ENCODE measurements at regions not wholly inside any gene's neighbourhood (a gene's known extent, or its start where the extent isn't known, plus 50 kb on each side); places are given as distances from the start of the nearest gene placed in this dataset.

DNA sequence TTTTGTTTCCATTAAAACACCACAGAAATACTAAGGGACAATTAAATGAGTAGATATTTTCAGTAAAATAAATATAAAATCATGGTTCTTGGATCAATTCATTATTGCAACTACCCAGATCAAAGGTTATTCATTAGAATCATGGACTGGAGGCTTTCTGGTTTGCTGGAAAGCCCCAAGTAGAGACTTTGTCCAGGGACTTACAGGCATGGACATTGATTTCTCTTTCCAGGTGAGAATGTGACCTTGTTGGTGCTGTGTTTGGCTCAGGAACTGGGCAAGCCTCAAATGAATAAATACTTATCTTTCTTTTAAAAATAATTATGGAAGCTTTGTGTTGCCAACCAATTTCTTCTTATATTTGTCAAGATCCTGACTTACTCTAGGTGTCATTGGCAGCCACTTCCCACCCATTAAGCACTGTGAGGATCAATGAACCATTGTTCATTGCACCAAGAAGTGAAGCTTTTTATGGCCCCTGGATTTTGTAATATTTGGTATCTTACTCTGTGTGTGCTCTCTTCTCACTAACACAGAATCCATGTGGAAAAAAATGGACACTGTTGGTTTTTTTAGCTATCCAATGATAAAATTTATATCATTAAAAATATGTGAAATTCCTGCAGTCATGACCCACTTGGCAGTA is 205.8 kb upstream of the NRXN1 start:
- Mint-ChIP-seq H3K4me3 (no peak overlapping the region), H3K27ac (no peak overlapping the region), H3K36me3 (no peaks in the 10 kb centered on the region), H3K27me3 (no peaks in the 10 kb centered on the region), H3K4me1 (no peaks in the 10 kb centered on the region), H3K9me3 (peaks cover 11 to 14% (median 14%) of the 10 kb centered on the region in 3 donors)
- no peaks in the 10 kb centered on the region for H3K4me1 ChIP-seq (ENCODE audit: control insufficient read depth in 1 of 2, extremely low read depth in 1 of 2, insufficient read depth in 2 of 2, low read length in 2 of 2)
- no peaks in the 10 kb centered on the region for H3K27me3 ChIP-seq (replicated peaks in 1 of 2; ENCODE audit: control insufficient read depth in 2 of 2, extremely low read depth in 1 of 2, insufficient read depth in 2 of 2, low read length in 1 of 2)
- H3K9me3 ChIP-seq, result no peaks in the 10 kb centered on the region
- DNase-seq (no peak), ATAC-seq (replicated peaks in 1 of 4) (no peak)
- no peak overlapping the region for H3K27ac ChIP-seq (ENCODE audit: low read length)
- no peak overlapping the region for H3K4me3 ChIP-seq (ENCODE audit: control insufficient read depth in 1 of 2, extremely low read depth in 1 of 2, low read length in 1 of 2)
- ChIA-PET POLR2A (no interaction called here), CTCF (no interaction called here)
- no peaks in the 10 kb centered on the region for H3K36me3 ChIP-seq (ENCODE audit: control insufficient read depth in 2 of 2, extremely low read depth in 1 of 2, insufficient read depth in 1 of 2, low read length in 1 of 2)

DNA sequence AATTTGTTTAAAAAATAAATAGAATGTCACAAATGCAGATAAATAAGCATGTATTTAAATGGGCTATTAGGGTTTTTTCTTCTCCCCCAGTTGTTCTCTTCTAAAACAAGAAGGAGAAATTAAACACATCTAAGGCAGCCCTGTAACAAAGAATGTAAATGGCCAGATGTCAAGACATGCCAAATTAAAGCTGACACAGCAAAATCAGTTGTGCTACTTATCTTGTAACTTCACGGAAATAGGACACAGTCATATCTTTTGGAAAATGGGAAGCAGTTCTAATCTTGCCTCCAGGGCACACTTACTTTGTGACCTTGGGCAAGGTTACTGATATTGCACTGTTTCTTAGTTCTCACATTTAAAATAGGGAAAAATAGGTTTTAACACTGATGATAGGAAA is 200.1 kb upstream of the NRXN1 start:
- H3K4me3 ChIP-seq (ENCODE audit: control insufficient read depth in 1 of 2, extremely low read depth in 1 of 2, low read length in 1 of 2), result no peak overlapping the region
- H3K27ac ChIP-seq (ENCODE audit: low read length), result no peak overlapping the region
- no peaks in the 10 kb centered on the region for H3K36me3 ChIP-seq (ENCODE audit: control insufficient read depth in 2 of 2, extremely low read depth in 1 of 2, insufficient read depth in 1 of 2, low read length in 1 of 2)
- H3K4me3 Mint-ChIP-seq, result no peak overlapping the region
- H3K27ac Mint-ChIP-seq, result no peak overlapping the region
- H3K9me3 ChIP-seq, result no peaks in the 10 kb centered on the region
- no peaks in the 10 kb centered on the region for H3K4me1 Mint-ChIP-seq
- no peaks in the 10 kb centered on the region for H3K4me1 ChIP-seq (ENCODE audit: control insufficient read depth in 1 of 2, extremely low read depth in 1 of 2, insufficient read depth in 2 of 2, low read length in 2 of 2)
- CTCF ChIA-PET, result no interaction called here
- no peaks in the 10 kb centered on the region for H3K27me3 Mint-ChIP-seq
- POLR2A ChIA-PET, result no interaction called here
- DNase-seq (no peak), ATAC-seq (replicated peaks in 1 of 4) (no peak)
- H3K36me3 Mint-ChIP-seq, result no peaks in the 10 kb centered on the region
- no peaks in the 10 kb centered on the region for H3K27me3 ChIP-seq (replicated peaks in 1 of 2; ENCODE audit: control insufficient read depth in 2 of 2, extremely low read depth in 1 of 2, insufficient read depth in 2 of 2, low read length in 1 of 2)
- peaks cover 10 to 36% (median 14%) of the 10 kb centered on the region in 3 donors for H3K9me3 Mint-ChIP-seq
- 83% methylated on average over 1 of the region's 1 CpG for WGBS (ENCODE audit: insufficient coverage)

DNA sequence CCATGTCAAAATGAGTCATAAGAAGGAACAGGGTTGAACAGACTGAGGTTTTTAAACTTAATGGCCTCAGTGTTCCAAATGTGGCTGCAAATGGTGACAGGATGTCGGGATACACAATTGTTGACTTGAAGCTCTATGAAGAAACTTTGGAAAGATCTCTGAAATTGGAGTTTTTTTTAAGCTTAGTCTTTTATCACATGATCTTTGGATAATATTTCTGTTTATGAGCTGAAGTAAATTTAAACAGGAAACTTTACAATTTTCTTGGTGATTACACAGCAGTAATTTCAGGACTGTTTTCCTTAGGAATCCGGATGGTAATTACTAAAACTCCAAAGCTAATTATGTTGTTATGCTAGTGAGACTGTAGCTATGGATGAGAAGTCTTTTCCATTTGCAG is 199.1 kb upstream of the NRXN1 start:
- no peak for ATAC-seq (replicated peaks in 1 of 4)
- ChIA-PET CTCF (no interaction called here), POLR2A (interaction anchor here in 1 of 2 donors (0.6 kb wide), 1 partner anchor 12 kb away, joined by 3 read pairs; no protein-coding TSS in a partner anchor)
- Histone ChIP-seq H3K4me3 (ENCODE audit: control insufficient read depth in 1 of 2, extremely low read depth in 1 of 2, low read length in 1 of 2) (no peak overlapping the region), H3K27ac (ENCODE audit: low read length) (no peak overlapping the region), H3K27me3 (replicated peaks in 1 of 2; ENCODE audit: control insufficient read depth in 2 of 2, extremely low read depth in 1 of 2, insufficient read depth in 2 of 2, low read length in 1 of 2) (no peaks in the 10 kb centered on the region), H3K36me3 (ENCODE audit: control insufficient read depth in 2 of 2, extremely low read depth in 1 of 2, insufficient read depth in 1 of 2, low read length in 1 of 2) (no peaks in the 10 kb centered on the region), H3K4me1 (ENCODE audit: control insufficient read depth in 1 of 2, extremely low read depth in 1 of 2, insufficient read depth in 2 of 2, low read length in 2 of 2) (no peaks in the 10 kb centered on the region), H3K9me3 (no peaks in the 10 kb centered on the region)
- H3K9me3 Mint-ChIP-seq, result peaks cover 8 to 34% (median 17%) of the 10 kb centered on the region in 3 donors
- no peak overlapping the region for H3K4me3 Mint-ChIP-seq
- no peaks in the 10 kb centered on the region for H3K36me3 Mint-ChIP-seq
- H3K27ac Mint-ChIP-seq, result no peak overlapping the region
- no peaks in the 10 kb centered on the region for H3K4me1 Mint-ChIP-seq
- DNase-seq, result no peak
- 83% methylated on average over 1 of the region's 2 CpGs for WGBS (ENCODE audit: insufficient coverage)
- H3K27me3 Mint-ChIP-seq, result no peaks in the 10 kb centered on the region

DNA sequence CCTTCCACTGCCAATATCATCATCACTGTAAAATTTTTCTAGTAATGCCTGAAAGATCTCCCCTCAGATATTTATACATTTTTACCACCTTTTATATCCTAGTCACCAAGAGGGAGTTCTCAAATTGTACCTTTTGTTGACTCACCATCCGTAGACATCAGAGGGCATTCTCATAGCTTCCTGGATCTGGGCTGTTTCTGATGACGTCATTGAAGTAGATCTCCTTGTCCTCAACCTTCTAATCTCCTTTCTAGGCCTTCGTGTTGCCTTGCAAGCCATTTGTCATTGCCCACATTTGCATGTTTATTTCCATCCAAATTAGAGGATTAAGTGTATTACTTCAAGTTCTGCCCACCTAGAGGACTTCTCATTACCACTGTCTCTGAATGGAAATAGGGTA is 193.4 kb upstream of the NRXN1 start:
- ATAC-seq (replicated peaks in 1 of 4), result no peak
- no peak overlapping the region for H3K27ac Mint-ChIP-seq
- H3K4me1 Mint-ChIP-seq, result no peaks in the 10 kb centered on the region
- Histone ChIP-seq H3K36me3 (ENCODE audit: control insufficient read depth in 2 of 2, extremely low read depth in 1 of 2, insufficient read depth in 1 of 2, low read length in 1 of 2) (no peaks in the 10 kb centered on the region), H3K9me3 (no peaks in the 10 kb centered on the region), H3K27ac (ENCODE audit: low read length) (no peak overlapping the region), H3K4me1 (ENCODE audit: control insufficient read depth in 1 of 2, extremely low read depth in 1 of 2, insufficient read depth in 2 of 2, low read length in 2 of 2) (no peaks in the 10 kb centered on the region), H3K4me3 (ENCODE audit: control insufficient read depth in 1 of 2, extremely low read depth in 1 of 2, low read length in 1 of 2) (no peak overlapping the region), H3K27me3 (replicated peaks in 1 of 2; ENCODE audit: control insufficient read depth in 2 of 2, extremely low read depth in 1 of 2, insufficient read depth in 2 of 2, low read length in 1 of 2) (no peaks in the 10 kb centered on the region)
- WGBS (ENCODE audit: insufficient coverage), result no CpG with 5 or more reads among the region's 3 CpGs
- no peak for DNase-seq
- no peak overlapping the region for H3K4me3 Mint-ChIP-seq
- POLR2A ChIA-PET, result no interaction called here
- CTCF ChIA-PET, result no interaction called here
- peaks cover 16 to 21% (median 17%) of the 10 kb centered on the region in 3 donors for H3K9me3 Mint-ChIP-seq
- no peaks in the 10 kb centered on the region for H3K27me3 Mint-ChIP-seq
- H3K36me3 Mint-ChIP-seq, result no peaks in the 10 kb centered on the region

DNA sequence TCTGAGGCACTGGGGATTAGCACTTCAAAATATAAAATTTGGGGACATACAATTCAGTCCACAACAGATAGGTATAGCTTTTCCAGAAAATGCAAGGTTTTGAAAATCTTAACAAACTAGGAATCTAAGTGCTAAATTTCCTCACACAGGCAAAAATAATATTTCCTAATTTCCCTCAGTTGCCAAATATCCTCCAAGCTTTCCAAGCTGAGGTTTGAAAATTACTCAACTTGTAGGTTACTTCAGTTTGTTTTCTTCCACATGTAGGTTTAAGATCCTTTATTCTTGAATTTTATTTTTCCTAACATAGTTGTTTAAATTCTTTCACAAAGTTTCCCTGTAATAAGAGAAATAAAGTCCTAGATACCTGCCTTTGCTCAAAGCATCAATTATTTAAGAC is 192.9 kb upstream of the NRXN1 start:
- Mint-ChIP-seq H3K27ac (no peak overlapping the region), H3K4me3 (no peak overlapping the region), H3K4me1 (no peaks in the 10 kb centered on the region), H3K36me3 (no peaks in the 10 kb centered on the region), H3K27me3 (no peaks in the 10 kb centered on the region), H3K9me3 (peaks cover 16 to 23% (median 20%) of the 10 kb centered on the region in 3 donors)
- no peaks in the 10 kb centered on the region for H3K4me1 ChIP-seq (ENCODE audit: control insufficient read depth in 1 of 2, extremely low read depth in 1 of 2, insufficient read depth in 2 of 2, low read length in 2 of 2)
- DNase-seq, result no peak
- no peaks in the 10 kb centered on the region for H3K27me3 ChIP-seq (replicated peaks in 1 of 2; ENCODE audit: control insufficient read depth in 2 of 2, extremely low read depth in 1 of 2, insufficient read depth in 2 of 2, low read length in 1 of 2)
- ChIA-PET POLR2A (no interaction called here), CTCF (no interaction called here)
- ATAC-seq (replicated peaks in 1 of 4), result no peak
- no peak overlapping the region for H3K27ac ChIP-seq (ENCODE audit: low read length)
- H3K36me3 ChIP-seq (ENCODE audit: control insufficient read depth in 2 of 2, extremely low read depth in 1 of 2, insufficient read depth in 1 of 2, low read length in 1 of 2), result no peaks in the 10 kb centered on the region
- H3K4me3 ChIP-seq (ENCODE audit: control insufficient read depth in 1 of 2, extremely low read depth in 1 of 2, low read length in 1 of 2), result no peak overlapping the region
- H3K9me3 ChIP-seq, result no peaks in the 10 kb centered on the region

DNA sequence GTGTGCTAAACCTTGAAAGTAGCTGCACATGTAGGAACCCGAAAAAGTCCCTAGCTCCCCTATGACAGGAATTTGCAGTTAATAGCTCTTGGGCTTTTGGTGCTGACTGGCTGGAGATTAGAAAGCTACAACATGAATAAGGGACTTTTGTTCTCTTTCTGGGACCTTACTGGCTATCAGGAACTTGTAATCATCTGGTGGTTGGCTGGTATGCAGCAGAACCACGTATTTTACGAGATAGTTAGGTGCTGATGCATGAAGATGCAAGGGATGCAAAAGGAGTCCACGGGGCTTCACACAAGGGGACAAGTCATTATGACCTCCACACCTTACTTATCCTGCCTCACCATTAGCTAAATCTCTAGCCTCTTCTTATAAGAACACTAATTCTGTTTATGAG is 190.2 kb upstream of the NRXN1 start:
- Mint-ChIP-seq H3K9me3 (peaks cover 12 to 25% (median 22%) of the 10 kb centered on the region in 3 donors), H3K27me3 (no peaks in the 10 kb centered on the region), H3K36me3 (no peaks in the 10 kb centered on the region), H3K27ac (no peak overlapping the region), H3K4me1 (no peaks in the 10 kb centered on the region), H3K4me3 (no peak overlapping the region)
- no peak for ATAC-seq (replicated peaks in 1 of 4)
- no CpG with 5 or more reads among the region's 4 CpGs for WGBS (ENCODE audit: insufficient coverage)
- no peak for DNase-seq
- no peaks in the 10 kb centered on the region for H3K36me3 ChIP-seq (ENCODE audit: control insufficient read depth in 2 of 2, extremely low read depth in 1 of 2, insufficient read depth in 1 of 2, low read length in 1 of 2)
- ChIA-PET POLR2A (no interaction called here), CTCF (no interaction called here)
- no peaks in the 10 kb centered on the region for H3K4me1 ChIP-seq (ENCODE audit: control insufficient read depth in 1 of 2, extremely low read depth in 1 of 2, insufficient read depth in 2 of 2, low read length in 2 of 2)
- no peaks in the 10 kb centered on the region for H3K9me3 ChIP-seq
- H3K27ac ChIP-seq (ENCODE audit: low read length), result no peak overlapping the region
- H3K4me3 ChIP-seq (ENCODE audit: control insufficient read depth in 1 of 2, extremely low read depth in 1 of 2, low read length in 1 of 2), result no peak overlapping the region
- H3K27me3 ChIP-seq (replicated peaks in 1 of 2; ENCODE audit: control insufficient read depth in 2 of 2, extremely low read depth in 1 of 2, insufficient read depth in 2 of 2, low read length in 1 of 2), result no peaks in the 10 kb centered on the region

DNA sequence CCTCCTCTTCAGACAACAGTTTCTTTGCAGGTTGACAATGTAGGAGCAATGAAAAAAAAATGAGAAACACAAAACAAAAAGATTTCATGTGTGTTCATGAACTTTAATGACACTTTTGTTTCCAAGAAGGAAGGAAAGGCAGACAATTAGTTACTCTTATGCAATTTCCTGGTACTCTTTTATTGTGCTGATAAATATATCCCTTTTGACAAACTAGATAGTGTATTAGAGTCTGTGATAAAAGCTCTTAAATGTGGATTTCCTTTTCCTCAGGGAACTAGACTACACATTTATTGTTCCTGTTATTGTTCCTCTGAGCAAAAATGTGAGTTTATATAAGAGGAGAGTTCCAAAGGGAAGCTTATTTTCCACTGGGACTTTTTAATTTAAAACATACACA is 188.7 kb upstream of the NRXN1 start:
- Mint-ChIP-seq H3K27me3 (no peaks in the 10 kb centered on the region), H3K9me3 (peaks cover 9 to 24% (median 20%) of the 10 kb centered on the region in 3 donors), H3K36me3 (no peaks in the 10 kb centered on the region), H3K4me1 (no peaks in the 10 kb centered on the region), H3K4me3 (no peak overlapping the region), H3K27ac (no peak overlapping the region)
- no peaks in the 10 kb centered on the region for H3K27me3 ChIP-seq (replicated peaks in 1 of 2; ENCODE audit: control insufficient read depth in 2 of 2, extremely low read depth in 1 of 2, insufficient read depth in 2 of 2, low read length in 1 of 2)
- no peak overlapping the region for H3K27ac ChIP-seq (ENCODE audit: low read length)
- H3K9me3 ChIP-seq, result no peaks in the 10 kb centered on the region
- ATAC-seq (replicated peaks in 1 of 4) (no peak), DNase-seq (no peak)
- ChIA-PET CTCF (interaction anchor here in 1 of 2 donors (0.6 kb wide), 1 partner anchor 544 kb away, joined by 3 read pairs; no protein-coding TSS in a partner anchor), POLR2A (no interaction called here)
- H3K36me3 ChIP-seq (ENCODE audit: control insufficient read depth in 2 of 2, extremely low read depth in 1 of 2, insufficient read depth in 1 of 2, low read length in 1 of 2), result no peaks in the 10 kb centered on the region
- no peaks in the 10 kb centered on the region for H3K4me1 ChIP-seq (ENCODE audit: control insufficient read depth in 1 of 2, extremely low read depth in 1 of 2, insufficient read depth in 2 of 2, low read length in 2 of 2)
- no peak overlapping the region for H3K4me3 ChIP-seq (ENCODE audit: control insufficient read depth in 1 of 2, extremely low read depth in 1 of 2, low read length in 1 of 2)
